NOMO-1 treated with DMSO at 0.1 percent for 48 hours (cell line): ENCODE measurements at regions not wholly inside any gene's neighbourhood (a gene's known extent, or its start where the extent isn't known, plus 50 kb on each side); places are given as distances from the start of the nearest gene placed in this dataset.
"Not testable (repeated sequence)": the region's sequence is repeated elsewhere in the genome, so short reads cannot be mapped to it uniquely, and the experiment has no call there.

ENCODE experiments used
- DNase-seq: peaks from one replicate; lab custom pipeline; 2025; ENCODE audit not compliant: unreplicated experiment; lab: John Stamatoyannopoulos, UW

GRCh38 chr5:126228934-126229333 lies 194.3 kb upstream of the GRAMD2B start:
- no peak for DNase-seq

- no peak for DNase-seq
These were observed 190.0 kb upstream of the GRAMD2B start for GRCh38 chr5:126233256-126233655.

GRCh38 chr5:126234563-126235195 lies 188.5 kb upstream of the GRAMD2B start:
- DNase-seq: peak; percentile 1

GRCh38 chr5:126235628-126236027 lies 187.6 kb upstream of the GRAMD2B start:
- no peak for DNase-seq

GRCh38 chr5:126236994-126237393 lies 186.2 kb upstream of the GRAMD2B start:
- no peak for DNase-seq

- DNase-seq: no peak
These were observed 174.6 kb upstream of the GRAMD2B start for GRCh38 chr5:126248611-126249010.

- no peak for DNase-seq
These were observed 172.2 kb upstream of the GRAMD2B start for GRCh38 chr5:126251024-126251423.

GRCh38 chr5:126253406-126253805 lies 169.8 kb upstream of the GRAMD2B start:
- no peak for DNase-seq

GRCh38 chr5:126263591-126264184 lies 159.5 kb upstream of the GRAMD2B start:
- DNase-seq: no peak

GRCh38 chr5:126265917-126266316 lies 157.3 kb upstream of the GRAMD2B start:
- DNase-seq: no peak

- DNase-seq: no peak
These were observed 155.8 kb upstream of the GRAMD2B start for GRCh38 chr5:126267438-126267837.

- DNase-seq: no peak
These were observed 154.4 kb upstream of the GRAMD2B start for GRCh38 chr5:126268697-126269315.

GRCh38 chr5:126269511-126269910 lies 153.7 kb upstream of the GRAMD2B start:
- DNase-seq: no peak

GRCh38 chr5:126271141-126271540 lies 152.1 kb upstream of the GRAMD2B start:
- DNase-seq: no peak

- no peak for DNase-seq
These were observed 149.0 kb upstream of the GRAMD2B start for GRCh38 chr5:126274076-126274762.

GRCh38 chr5:126274763-126275125 lies 148.5 kb upstream of the GRAMD2B start:
- no peak for DNase-seq

- no peak for DNase-seq
These were observed 145.4 kb upstream of the GRAMD2B start for GRCh38 chr5:126277762-126278161.

GRCh38 chr5:126280343-126280742 lies 142.9 kb upstream of the GRAMD2B start:
- DNase-seq: no peak

- no peak for DNase-seq
These were observed 142.4 kb upstream of the GRAMD2B start for GRCh38 chr5:126280846-126281245.

- no peak for DNase-seq
These were observed 138.1 kb upstream of the GRAMD2B start for GRCh38 chr5:126284977-126285696.

GRCh38 chr5:126296121-126296520 lies 127.1 kb upstream of the GRAMD2B start:
- DNase-seq: not testable (repeated sequence)
